Caco-2 (cell line): ENCODE measurements at regions not wholly inside any gene's neighbourhood (a gene's known extent, or its start where the extent isn't known, plus 50 kb on each side); places are given as distances from the start of the nearest gene placed in this dataset.

Experiments used
- BruUV-seq: library from RNA; stranded (reverse); fragments of 400-500 nt; replicated peaks from 2 replicates; lab custom pipeline; 2021; lab: Mats Ljungman, UMichigan
- CTCF ChIA-PET: fragments of 300-600 bp; sonication (Branson Sonifier 250); formaldehyde crosslinking; loops from one replicate; lab custom pipeline; 2022; ENCODE audit warnings: antibody characterized with exemption; lab: Charles Lee
- POLR2A ChIA-PET: fragments of 300-600 bp; sonication (Branson Sonifier 250); formaldehyde crosslinking; loops from one replicate; lab custom pipeline; 2022; ENCODE audit warnings: antibody characterized with exemption; lab: Charles Lee
- DNase-seq, 2 experiments: peaks; one replicate each; pipeline versions ENCODE4 v3.0.0 to v3.0.0-alpha.2; 2020 to 2022
- H3K27me3 ChIP-seq: replicated peaks from 2 replicates; pipeline ENCODE4 v1.6.0; 2011; ENCODE audit warnings: low read length; ENCODE audit not compliant: control insufficient read depth, insufficient read depth
- H3K36me3 ChIP-seq: 2 replicates; pipeline ENCODE4 v1.5.1; 2011; ENCODE audit warnings: low read length; ENCODE audit not compliant: control insufficient read depth, insufficient read depth
- H3K4me1 ChIP-seq: fragments of 250-450 bp; sonication (Bioruptor Pico); 2 replicates; pipeline ENCODE4 v1.5.1; 2020; ENCODE audit warnings: mild to moderate bottlenecking
- H3K4me3 ChIP-seq: 2 replicates; pipeline ENCODE4 v1.5.1; 2011; ENCODE audit warnings: low read depth, mild to moderate bottlenecking, control low read depth, low read length
- H3K9me3 ChIP-seq: fragments of 250-450 bp; sonication (Bioruptor Pico); 2 replicates; pipeline ENCODE4 v1.5.1; 2020; ENCODE audit warnings: mild to moderate bottlenecking, moderate library complexity
- H3K27ac Mint-ChIP-seq: one replicate; pipeline ENCODE4 v1.8.0; 2022; ENCODE audit warnings: mixed read lengths; ENCODE audit not compliant: unreplicated experiment
- H3K27me3 Mint-ChIP-seq: one replicate; pipeline ENCODE4 v1.8.0; 2022; ENCODE audit warnings: mixed read lengths; ENCODE audit not compliant: insufficient read depth, unreplicated experiment
- H3K36me3 Mint-ChIP-seq: one replicate; pipeline ENCODE4 v1.8.0; 2022; ENCODE audit warnings: mild to moderate bottlenecking, mixed read lengths; ENCODE audit not compliant: insufficient read depth, unreplicated experiment
- H3K4me1 Mint-ChIP-seq: one replicate; pipeline ENCODE4 v1.8.0; 2022; ENCODE audit warnings: low read depth, mixed read lengths; ENCODE audit not compliant: unreplicated experiment
- H3K4me3 Mint-ChIP-seq: one replicate; pipeline ENCODE4 v1.8.0; 2022; ENCODE audit warnings: mild to moderate bottlenecking, moderate library complexity, mixed read lengths; ENCODE audit not compliant: unreplicated experiment
- H3K9me3 Mint-ChIP-seq: one replicate; pipeline ENCODE4 v1.8.0; 2022; ENCODE audit warnings: mixed read lengths; ENCODE audit not compliant: unreplicated experiment
- intact Hi-C: fragments of 100-400 bp; cut with micrococcal nuclease; formaldehyde crosslinking; loops from one replicate; pipeline ENCODE4 v1.10.0; 2022; ENCODE audit not compliant: unreplicated experiment
- TF ChIP-seq, protein P1 (sequence below), 2 experiments: fragments of 200-600 bp in 1 of 2; IDR thresholded peaks; 1 replicate in 1 of 2; 2 replicates in 1 of 2; pipeline versions ENCODE4 v1.5.1 to v1.8.0; 2011 to 2022; ENCODE audit warnings: antibody characterized with exemption in 1 of 2, control low read depth in 1 of 2, inconsistent platforms in 1 of 2, low read depth in 1 of 2, low read length in 1 of 2, mild to moderate bottlenecking in 1 of 2, moderate library complexity in 1 of 2; ENCODE audit not compliant: insufficient read depth in 1 of 2, severe bottlenecking in 1 of 2, unreplicated experiment in 1 of 2

DNA sequence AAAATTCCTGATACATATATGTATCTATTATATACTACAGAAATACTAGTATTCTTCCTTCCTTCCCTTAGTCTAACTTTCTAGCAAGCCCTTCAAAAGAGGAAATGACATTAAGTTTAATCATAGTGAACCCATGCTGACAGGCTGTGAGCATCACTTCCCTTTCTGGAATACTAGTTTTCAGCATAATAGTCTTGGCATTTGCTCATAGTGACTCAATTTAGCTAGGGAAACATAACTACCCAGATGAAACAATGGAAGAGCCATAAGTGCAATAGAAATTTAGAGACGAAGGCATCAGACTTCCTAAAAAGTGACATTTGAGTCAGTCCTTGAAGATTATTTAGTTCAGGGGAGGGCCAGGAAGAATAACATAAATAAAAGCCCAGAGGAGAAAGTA is 184.5 kb upstream of the CRY1 start:
- peaks cover 21% of the 10 kb centered on the region for H3K27me3 Mint-ChIP-seq
- no peaks in the 10 kb centered on the region for H3K36me3 ChIP-seq
- no peaks in the 10 kb centered on the region for H3K36me3 Mint-ChIP-seq
- no peaks in the 10 kb centered on the region for H3K9me3 ChIP-seq
- no peaks in the 10 kb centered on the region for H3K27me3 ChIP-seq
- POLR2A ChIA-PET = no interaction called here
- no TSS peak for BruUV-seq
- no peaks in the 10 kb centered on the region for H3K9me3 Mint-ChIP-seq
- no peak overlapping the region for H3K4me3 Mint-ChIP-seq
- no peaks in the 10 kb centered on the region for H3K4me1 Mint-ChIP-seq
- DNase-seq = no peak
- H3K4me1 ChIP-seq = no peaks in the 10 kb centered on the region
- TF ChIP-seq, protein P1, sequence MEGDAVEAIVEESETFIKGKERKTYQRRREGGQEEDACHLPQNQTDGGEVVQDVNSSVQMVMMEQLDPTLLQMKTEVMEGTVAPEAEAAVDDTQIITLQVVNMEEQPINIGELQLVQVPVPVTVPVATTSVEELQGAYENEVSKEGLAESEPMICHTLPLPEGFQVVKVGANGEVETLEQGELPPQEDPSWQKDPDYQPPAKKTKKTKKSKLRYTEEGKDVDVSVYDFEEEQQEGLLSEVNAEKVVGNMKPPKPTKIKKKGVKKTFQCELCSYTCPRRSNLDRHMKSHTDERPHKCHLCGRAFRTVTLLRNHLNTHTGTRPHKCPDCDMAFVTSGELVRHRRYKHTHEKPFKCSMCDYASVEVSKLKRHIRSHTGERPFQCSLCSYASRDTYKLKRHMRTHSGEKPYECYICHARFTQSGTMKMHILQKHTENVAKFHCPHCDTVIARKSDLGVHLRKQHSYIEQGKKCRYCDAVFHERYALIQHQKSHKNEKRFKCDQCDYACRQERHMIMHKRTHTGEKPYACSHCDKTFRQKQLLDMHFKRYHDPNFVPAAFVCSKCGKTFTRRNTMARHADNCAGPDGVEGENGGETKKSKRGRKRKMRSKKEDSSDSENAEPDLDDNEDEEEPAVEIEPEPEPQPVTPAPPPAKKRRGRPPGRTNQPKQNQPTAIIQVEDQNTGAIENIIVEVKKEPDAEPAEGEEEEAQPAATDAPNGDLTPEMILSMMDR (IDR thresholded peaks at IDR 0.05; ENCODE audit: insufficient read depth in 1 of 2, low read depth in 1 of 2, low read length in 1 of 2, severe bottlenecking in 1 of 2, unreplicated experiment in 1 of 2) = no peak
- no peak overlapping the region for H3K27ac Mint-ChIP-seq
- no peak overlapping the region for H3K4me3 ChIP-seq
- CTCF ChIA-PET = no interaction called here
- intact Hi-C loops = no loop called here

DNA sequence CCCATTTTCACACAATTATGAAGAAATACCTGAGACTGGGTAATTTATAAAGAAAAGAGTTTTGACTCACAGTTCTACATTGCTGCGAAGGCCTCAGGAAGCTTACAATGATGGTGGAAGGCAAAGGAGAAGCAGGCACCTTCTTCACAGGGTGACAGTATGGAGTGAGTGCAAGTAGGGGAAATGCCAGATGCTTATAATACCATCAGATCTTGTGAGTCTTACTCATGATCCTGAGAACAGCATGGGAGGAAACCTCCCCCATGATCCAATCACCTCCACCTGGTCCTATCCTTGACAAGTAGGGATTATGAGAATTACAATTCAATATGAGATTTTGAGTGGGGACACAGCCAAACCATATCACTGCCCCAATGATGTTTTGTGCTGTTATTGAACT is 189.3 kb upstream of the CRY1 start:
- no peaks in the 10 kb centered on the region for H3K4me1 Mint-ChIP-seq
- peaks cover 11% of the 10 kb centered on the region for H3K27me3 Mint-ChIP-seq
- no peaks in the 10 kb centered on the region; the same call in 1 of the 2 replicates for H3K27me3 ChIP-seq
- intact Hi-C loops = no loop called here
- TF ChIP-seq, protein P1 (IDR thresholded peaks at IDR 0.05; ENCODE audit: insufficient read depth in 1 of 2, low read depth in 1 of 2, low read length in 1 of 2, severe bottlenecking in 1 of 2, unreplicated experiment in 1 of 2) = no peak
- H3K36me3 ChIP-seq = no peaks in the 10 kb centered on the region
- H3K4me3 ChIP-seq = no peak overlapping the region
- no peaks in the 10 kb centered on the region for H3K36me3 Mint-ChIP-seq
- no peak overlapping the region for H3K27ac Mint-ChIP-seq
- BruUV-seq = no TSS peak
- no peaks in the 10 kb centered on the region for H3K9me3 ChIP-seq
- H3K4me1 ChIP-seq = no peaks in the 10 kb centered on the region
- CTCF ChIA-PET = no interaction called here
- peaks cover 11% of the 10 kb centered on the region for H3K9me3 Mint-ChIP-seq
- DNase-seq = no peak
- POLR2A ChIA-PET = no interaction called here
- no peak overlapping the region for H3K4me3 Mint-ChIP-seq

DNA sequence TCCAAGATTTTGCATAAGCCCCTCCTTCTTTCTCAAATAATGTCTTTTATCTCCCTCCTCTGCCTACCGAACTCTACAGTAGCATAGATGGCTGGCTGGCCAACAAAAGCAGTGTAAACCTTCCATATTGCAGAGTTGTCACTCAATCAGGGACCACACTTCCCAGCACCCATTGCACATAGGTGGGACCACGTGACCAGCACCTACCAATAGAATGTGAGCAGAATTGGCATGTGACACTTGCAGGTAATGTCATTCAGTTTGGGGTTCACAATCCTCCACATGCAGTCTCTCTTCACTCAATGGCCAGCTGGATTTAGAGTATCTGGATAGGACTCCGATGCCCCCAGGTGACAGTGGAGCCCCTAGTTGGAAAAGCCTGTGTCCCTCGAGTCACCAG is 190.3 kb upstream of the CRY1 start:
- DNase-seq = no peak
- Histone ChIP-seq H3K4me3 (no peak overlapping the region), H3K27me3 (no peaks in the 10 kb centered on the region; the same call in 1 of the 2 replicates), H3K9me3 (no peaks in the 10 kb centered on the region), H3K4me1 (no peaks in the 10 kb centered on the region), H3K36me3 (no peaks in the 10 kb centered on the region)
- POLR2A ChIA-PET = no interaction called here
- H3K27ac Mint-ChIP-seq = no peak overlapping the region
- H3K4me1 Mint-ChIP-seq = no peaks in the 10 kb centered on the region
- CTCF ChIA-PET = no interaction called here
- H3K9me3 Mint-ChIP-seq = peaks cover 11% of the 10 kb centered on the region
- H3K4me3 Mint-ChIP-seq = no peak overlapping the region
- H3K36me3 Mint-ChIP-seq = no peaks in the 10 kb centered on the region
- BruUV-seq = no TSS peak
- H3K27me3 Mint-ChIP-seq = peaks cover 11% of the 10 kb centered on the region
- intact Hi-C loops = no loop called here
- TF ChIP-seq, protein P1 (IDR thresholded peaks at IDR 0.05; ENCODE audit: insufficient read depth in 1 of 2, low read depth in 1 of 2, low read length in 1 of 2, severe bottlenecking in 1 of 2, unreplicated experiment in 1 of 2) = no peak
